Panc1 (cell line): ENCODE measurements at regions not wholly inside any gene's neighbourhood (a gene's known extent, or its start where the extent isn't known, plus 50 kb on each side); places are given as distances from the start of the nearest gene placed in this dataset.

ENCODE experiments used
- CTCF ChIP-seq: fragments of 450-650 bp; IDR thresholded peaks from 2 replicates; pipeline ENCODE4 v1.5.1; 2017; ENCODE audit warnings: mild to moderate bottlenecking
- POLR2AphosphoS5 ChIP-seq: IDR thresholded peaks from 2 replicates; pipeline ENCODE4 v1.6.1; 2012; ENCODE audit warnings: mild to moderate bottlenecking, low read depth, low read length, moderate library complexity
- SIN3A ChIP-seq: IDR thresholded peaks from 2 replicates; pipeline ENCODE4 v1.6.1; 2012; ENCODE audit warnings: low read depth, mild to moderate bottlenecking, low read length, moderate library complexity, borderline replicate concordance; ENCODE audit not compliant: insufficient read depth
- TCF7L2 ChIP-seq: IDR thresholded peaks from 2 replicates; pipeline ENCODE4 v1.6.1; 2011; ENCODE audit warnings: mild to moderate bottlenecking, low read depth, low read length, inconsistent platforms

- no peak for TF ChIP-seq CTCF
- TF ChIP-seq POLR2AphosphoS5, result no peak
- no peak for TF ChIP-seq TCF7L2
- TF ChIP-seq SIN3A, result no peak
Observed at GRCh38 chr2:234309431-234309830, 187.4 kb downstream of the ARL4C start.
